Glutamatergic neuron (in vitro differentiated cells): ENCODE measurements at regions not wholly inside any gene's neighbourhood (a gene's known extent, or its start where the extent isn't known, plus 50 kb on each side); places are given as distances from the start of the nearest gene placed in this dataset.
"Not testable (repeated sequence)": the region's sequence is repeated elsewhere in the genome, so short reads cannot be mapped to it uniquely, and the experiment has no call there.

Experiments used
- DNase-seq: peaks from one replicate; pipeline ENCODE4 v3.0.0; 2022
- H3K27ac Mint-ChIP-seq: one replicate; pipeline ENCODE4 v1.8.0; 2020; ENCODE audit warnings: mild to moderate bottlenecking, mixed read lengths, inconsistent platforms; ENCODE audit not compliant: unreplicated experiment
- H3K27me3 Mint-ChIP-seq: one replicate; pipeline ENCODE4 v1.8.0; 2020; ENCODE audit warnings: mild to moderate bottlenecking, moderate library complexity, mixed read lengths, inconsistent platforms; ENCODE audit not compliant: unreplicated experiment
- H3K36me3 Mint-ChIP-seq: one replicate; pipeline ENCODE4 v1.8.0; 2020; ENCODE audit warnings: mild to moderate bottlenecking, mixed read lengths, inconsistent platforms; ENCODE audit not compliant: unreplicated experiment
- H3K4me1 Mint-ChIP-seq: one replicate; pipeline ENCODE4 v1.8.0; 2020; ENCODE audit warnings: mild to moderate bottlenecking, low read depth, mixed read lengths, inconsistent platforms; ENCODE audit not compliant: unreplicated experiment
- H3K4me3 Mint-ChIP-seq: one replicate; pipeline ENCODE4 v1.8.0; 2020; ENCODE audit warnings: mild to moderate bottlenecking, mixed read lengths, inconsistent platforms; ENCODE audit not compliant: unreplicated experiment
- H3K9me3 Mint-ChIP-seq: one replicate; pipeline ENCODE4 v1.8.0; 2020; ENCODE audit warnings: mild to moderate bottlenecking, moderate library complexity, mixed read lengths, inconsistent platforms; ENCODE audit not compliant: unreplicated experiment
- TF ChIP-seq, protein P1 (sequence below): fragments of 200-600 bp; sonication (generic); IDR thresholded peaks from one replicate; pipeline ENCODE4 v1.5.0; 2021; ENCODE audit not compliant: partially characterized antibody, unreplicated experiment

DNA sequence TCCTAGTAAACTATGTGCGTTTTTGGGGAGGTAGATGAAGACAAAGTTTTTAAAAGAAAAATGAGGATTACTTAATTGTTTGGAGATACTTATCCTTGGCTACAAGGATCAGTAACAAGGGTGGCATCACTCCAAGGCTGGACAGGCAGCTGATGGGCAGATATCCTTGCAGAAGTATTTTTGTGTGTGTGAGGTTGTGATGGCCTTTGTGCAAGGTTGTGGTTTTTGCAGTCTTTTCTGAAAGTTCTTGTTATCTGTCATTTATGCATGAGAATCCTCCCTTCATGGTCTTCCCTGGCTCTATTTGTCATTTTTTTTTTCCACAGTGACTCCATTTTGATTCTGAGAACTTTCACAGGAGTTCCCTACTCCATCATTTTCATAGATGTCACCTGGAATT lies 96.0 kb upstream of the C1GALT1C1 start:
- Mint-ChIP-seq H3K27ac (no peak overlapping the region), H3K36me3 (no peaks in the 10 kb centered on the region), H3K27me3 (no peaks in the 10 kb centered on the region), H3K9me3 (no peaks in the 10 kb centered on the region), H3K4me3 (no peak overlapping the region), H3K4me1 (no peaks in the 10 kb centered on the region)
- DNase-seq: no peak
- TF ChIP-seq, protein P1, sequence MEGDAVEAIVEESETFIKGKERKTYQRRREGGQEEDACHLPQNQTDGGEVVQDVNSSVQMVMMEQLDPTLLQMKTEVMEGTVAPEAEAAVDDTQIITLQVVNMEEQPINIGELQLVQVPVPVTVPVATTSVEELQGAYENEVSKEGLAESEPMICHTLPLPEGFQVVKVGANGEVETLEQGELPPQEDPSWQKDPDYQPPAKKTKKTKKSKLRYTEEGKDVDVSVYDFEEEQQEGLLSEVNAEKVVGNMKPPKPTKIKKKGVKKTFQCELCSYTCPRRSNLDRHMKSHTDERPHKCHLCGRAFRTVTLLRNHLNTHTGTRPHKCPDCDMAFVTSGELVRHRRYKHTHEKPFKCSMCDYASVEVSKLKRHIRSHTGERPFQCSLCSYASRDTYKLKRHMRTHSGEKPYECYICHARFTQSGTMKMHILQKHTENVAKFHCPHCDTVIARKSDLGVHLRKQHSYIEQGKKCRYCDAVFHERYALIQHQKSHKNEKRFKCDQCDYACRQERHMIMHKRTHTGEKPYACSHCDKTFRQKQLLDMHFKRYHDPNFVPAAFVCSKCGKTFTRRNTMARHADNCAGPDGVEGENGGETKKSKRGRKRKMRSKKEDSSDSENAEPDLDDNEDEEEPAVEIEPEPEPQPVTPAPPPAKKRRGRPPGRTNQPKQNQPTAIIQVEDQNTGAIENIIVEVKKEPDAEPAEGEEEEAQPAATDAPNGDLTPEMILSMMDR: no peak

DNA sequence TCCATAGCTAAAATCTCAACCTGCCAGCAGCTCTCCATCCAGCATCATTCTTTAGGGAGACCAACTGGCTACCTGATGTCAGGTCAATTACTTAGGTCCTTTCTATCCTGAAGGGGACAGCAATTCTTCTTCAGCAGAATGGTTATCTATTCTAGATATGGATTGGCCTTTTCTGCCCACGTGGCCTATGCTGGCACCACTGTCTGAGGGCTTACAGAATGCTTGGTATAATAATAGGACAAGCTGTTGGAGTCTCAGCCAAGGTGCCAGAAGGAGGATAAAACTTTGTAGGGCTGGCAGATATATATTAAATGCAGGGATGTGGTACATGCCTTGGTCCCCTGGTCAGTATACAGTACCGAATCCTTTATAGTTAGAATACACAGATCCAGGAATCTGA lies 89.8 kb upstream of the C1GALT1C1 start:
- Mint-ChIP-seq H3K4me3 (no peak overlapping the region), H3K4me1 (no peaks in the 10 kb centered on the region), H3K27me3 (no peaks in the 10 kb centered on the region), H3K9me3 (no peaks in the 10 kb centered on the region), H3K27ac (no peak overlapping the region), H3K36me3 (no peaks in the 10 kb centered on the region)
- no peak for DNase-seq
- TF ChIP-seq, protein P1: no peak

DNA sequence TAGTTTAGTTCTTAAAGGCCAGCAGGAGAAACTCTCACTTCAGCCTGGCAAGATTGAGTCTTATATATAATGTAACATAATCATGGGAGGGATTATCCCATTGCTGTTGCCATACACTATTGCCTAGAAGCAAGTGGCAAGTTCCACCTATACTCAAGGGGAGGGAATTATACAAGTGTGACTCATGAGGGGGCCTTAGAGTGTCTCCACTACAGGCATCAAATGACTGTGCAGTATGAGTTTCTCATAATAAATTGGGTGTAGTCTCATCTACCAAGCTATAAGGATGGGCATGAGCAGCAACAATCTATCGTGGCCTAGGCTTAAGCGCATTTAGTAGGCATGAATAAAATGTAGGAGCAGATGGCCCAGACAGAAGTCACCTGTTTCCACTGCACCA lies 89.1 kb upstream of the C1GALT1C1 start:
- H3K9me3 Mint-ChIP-seq: no peaks in the 10 kb centered on the region
- no peaks in the 10 kb centered on the region for H3K4me1 Mint-ChIP-seq
- TF ChIP-seq, protein P1: no peak

DNA sequence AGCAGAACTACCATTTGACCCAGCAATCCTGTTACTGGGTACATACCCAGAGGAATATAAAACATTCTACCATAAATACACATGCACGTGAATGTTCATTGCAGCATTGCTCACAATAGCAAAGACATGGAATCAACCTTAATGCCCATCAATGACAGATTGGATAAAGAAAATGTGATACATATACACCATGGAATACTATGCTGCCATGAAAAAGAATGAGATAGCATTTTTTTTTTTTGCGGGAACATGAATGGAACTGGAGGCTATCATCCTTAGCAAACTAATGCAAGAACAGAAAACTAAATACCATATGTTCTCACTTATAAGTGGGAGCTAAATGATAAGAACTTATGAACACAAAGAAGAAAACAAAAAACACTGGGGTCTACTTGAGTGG lies 72.5 kb upstream of the C1GALT1C1 start:
- not testable (repeated sequence) for H3K27me3 Mint-ChIP-seq, H3K27ac Mint-ChIP-seq, H3K4me3 Mint-ChIP-seq, H3K9me3 Mint-ChIP-seq, DNase-seq, H3K36me3 Mint-ChIP-seq, H3K4me1 Mint-ChIP-seq

More for the DNA sequence above, 89.1 kb upstream of the C1GALT1C1 start:
- Mint-ChIP-seq H3K4me3 (no peak overlapping the region), H3K36me3 (no peaks in the 10 kb centered on the region), H3K27me3 (no peaks in the 10 kb centered on the region), H3K27ac (no peak overlapping the region)
- DNase-seq: no peak

DNA sequence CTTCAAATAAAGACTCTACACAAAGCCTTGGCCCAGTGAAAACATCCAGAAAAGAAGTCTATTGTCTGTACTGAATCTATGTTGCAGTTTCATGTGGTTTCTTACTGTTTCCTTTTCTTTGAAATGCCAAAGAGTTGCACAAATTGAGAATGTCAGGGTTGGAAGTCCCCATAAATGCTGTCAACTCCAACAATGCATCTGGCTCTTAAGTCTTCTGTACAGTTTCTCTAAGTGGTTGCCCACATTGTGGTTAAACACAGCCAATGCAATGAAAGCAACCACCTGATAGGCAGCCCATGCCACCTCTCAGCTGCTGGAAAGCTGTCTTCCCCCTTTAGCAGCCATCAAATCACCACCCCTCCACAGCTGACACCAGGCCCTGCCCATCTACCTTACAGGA lies 67.2 kb upstream of the C1GALT1C1 start:
- DNase-seq: no peak
- H3K9me3 Mint-ChIP-seq: no peaks in the 10 kb centered on the region
- peaks cover 1% of the 10 kb centered on the region for H3K27me3 Mint-ChIP-seq
- no peaks in the 10 kb centered on the region for H3K36me3 Mint-ChIP-seq
- H3K27ac Mint-ChIP-seq: no peak overlapping the region
- TF ChIP-seq, protein P1: no peak
- H3K4me1 Mint-ChIP-seq: no peaks in the 10 kb centered on the region
- no peak overlapping the region for H3K4me3 Mint-ChIP-seq

DNA sequence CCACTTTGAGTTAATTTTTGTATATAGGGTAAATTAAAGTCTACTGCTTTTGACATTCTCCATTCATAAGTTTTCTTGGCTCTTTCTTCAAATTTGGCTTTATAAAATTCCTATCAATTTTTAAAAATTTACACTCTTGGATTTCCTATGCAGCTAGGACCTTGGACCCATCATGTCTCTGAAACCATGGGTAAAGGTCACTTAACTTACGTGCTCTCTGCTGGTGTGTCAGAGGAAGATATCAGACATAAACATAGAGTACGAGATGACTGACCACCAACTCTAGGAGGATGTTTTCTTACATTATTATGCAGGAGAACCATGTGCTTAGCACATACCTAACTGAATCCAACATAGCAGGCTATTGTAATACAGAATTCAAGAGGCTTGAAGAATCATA lies 62.5 kb upstream of the C1GALT1C1 start:
- Mint-ChIP-seq H3K4me1 (no peaks in the 10 kb centered on the region), H3K27ac (no peak overlapping the region), H3K9me3 (no peaks in the 10 kb centered on the region), H3K4me3 (no peak overlapping the region), H3K36me3 (no peaks in the 10 kb centered on the region), H3K27me3 (peaks cover 1% of the 10 kb centered on the region)
- TF ChIP-seq, protein P1: no peak
- no peak for DNase-seq
